A549 (cell line): ENCODE measurements at regions not wholly inside any gene's neighbourhood (a gene's known extent, or its start where the extent isn't known, plus 50 kb on each side); places are given as distances from the start of the nearest gene placed in this dataset.

Experiments used
- ATAC-seq, 2 experiments: fragments of 200-7000 bp in 1 of 2; fragments of >200 bp in 1 of 2; cut with Nextera tagmentation in 1 of 2; cut with Tn5 transposase in 1 of 2; 3 replicates each; pipeline versions ENCODE4 v1.8.0 to v1.9.1; 2018 to 2020; ENCODE audit warnings: mild to moderate bottlenecking in 1 of 2, moderate library complexity in 1 of 2
- CTCF ChIA-PET: fragments of 300-600 bp; sonication (Branson Sonifier 250); formaldehyde crosslinking; extraction: SDS; loops from one replicate; lab custom pipeline; 2021; ENCODE audit warnings: antibody characterized with exemption, inconsistent platforms; lab: Yijun Ruan, JAX
- POLR2A ChIA-PET: fragments of 350-600 bp; formaldehyde crosslinking; extraction: SDS; loops from one replicate; lab custom pipeline; 2021; ENCODE audit warnings: antibody characterized with exemption, inconsistent platforms; lab: Yijun Ruan, JAX
- DNase-seq, 2 experiments: peaks; one replicate each; pipeline versions ENCODE4 v3.0.0 to v3.0.0-alpha.2; 2011 to 2016; ENCODE audit warnings: low read depth in 1 of 2, low spot score in 1 of 2
- FAIRE-seq: peaks from 2 replicates; lab custom pipeline; 2011; peaks lifted over from hg19 to GRCh38; lab: Jason Lieb, UNC
- H3K27ac ChIP-seq, 2 experiments: fragments of >200 bp; sonication (Bioruptor Twin); formaldehyde crosslinking; 3 replicates each; pipeline ENCODE4 v1.5.1; 2016 to 2017
- H3K4me1 ChIP-seq: fragments of >200 bp; sonication (Bioruptor Twin); formaldehyde crosslinking; 3 replicates; pipeline ENCODE4 v1.6.1; 2016
- H3K4me2 ChIP-seq: fragments of >200 bp; sonication (Bioruptor Twin); formaldehyde crosslinking; 3 replicates; pipeline ENCODE4 v1.6.1; 2016
- H3K4me3 ChIP-seq: fragments of >200 bp; sonication (Bioruptor Twin); formaldehyde crosslinking; 3 replicates; pipeline ENCODE4 v1.5.1; 2016
- H3K9me3 ChIP-seq: fragments of >200 bp; sonication (Bioruptor Twin); formaldehyde crosslinking; 3 replicates; pipeline ENCODE4 v1.6.1; 2016
- CEBPB ChIP-seq, 2 experiments: fragments of >200 bp in 1 of 2; sonication (Bioruptor Twin) in 1 of 2; formaldehyde crosslinking in 1 of 2; IDR thresholded peaks; 2 replicates each; pipeline ENCODE4 v1.6.1; 2012 to 2016
- E2F6 ChIP-seq: IDR thresholded peaks from 2 replicates; pipeline ENCODE4 v1.6.1; 2012; ENCODE audit warnings: low read depth, borderline replicate concordance
- EHF ChIP-seq: fragments of 250-450 bp; sonication (Bioruptor Pico); IDR thresholded peaks from 2 replicates; pipeline ENCODE4 v1.5.0; 2020; ENCODE audit warnings: mild to moderate bottlenecking
- EHMT2 ChIP-seq: fragments of 200-600 bp; sonication (generic); IDR thresholded peaks from 2 replicates; pipeline ENCODE4 v1.6.1; 2016; ENCODE audit warnings: antibody characterized with exemption, low read depth, mild to moderate bottlenecking, moderate library complexity
- ELK1 ChIP-seq: fragments of 150-350 bp; IDR thresholded peaks from 2 replicates; pipeline ENCODE4 v1.6.1; 2014; ENCODE audit warnings: low read depth, mild to moderate bottlenecking, low read length
- FOXS1 ChIP-seq: fragments of 250-450 bp; sonication (Bioruptor Pico); IDR thresholded peaks from 2 replicates; pipeline ENCODE4 v1.5.0; 2020; ENCODE audit warnings: mild to moderate bottlenecking, moderate library complexity
- HEYL ChIP-seq: fragments of 250-450 bp; sonication (Bioruptor Pico); IDR thresholded peaks from 2 replicates; pipeline ENCODE4 v1.8.0; 2021; ENCODE audit warnings: mild to moderate bottlenecking, moderate library complexity
- HOXB13 ChIP-seq: fragments of 250-450 bp; sonication (Bioruptor Pico); IDR thresholded peaks from 2 replicates; pipeline ENCODE4 v1.5.0; 2020; ENCODE audit warnings: low read depth, mild to moderate bottlenecking, moderate library complexity
- JUN ChIP-seq, 2 experiments: fragments of >200 bp; sonication (Bioruptor Twin); formaldehyde crosslinking; IDR thresholded peaks; 2 replicates in 1 of 2; 3 replicates in 1 of 2; pipeline ENCODE4 v1.6.1; 2016 to 2017
- KDM5A ChIP-seq: fragments of 200-600 bp; sonication (generic); IDR thresholded peaks from 2 replicates; pipeline ENCODE4 v1.6.1; 2016; ENCODE audit warnings: antibody characterized with exemption, mild to moderate bottlenecking
- MAFK ChIP-seq: fragments of 450-650 bp; IDR thresholded peaks from 2 replicates; pipeline ENCODE4 v1.6.1; 2014; ENCODE audit not compliant: partially characterized antibody
- MYC ChIP-seq: IDR thresholded peaks from 2 replicates; pipeline ENCODE4 v1.6.1; 2012; ENCODE audit warnings: mild to moderate bottlenecking, inconsistent platforms, low read length, improper control_type of control experiment, borderline replicate concordance
- NFE2L2 ChIP-seq: fragments of 150-350 bp; conservative IDR thresholded peaks from 2 replicates; pipeline ENCODE4 v1.6.1; 2014; ENCODE audit warnings: low read length
- NPAS2 ChIP-seq: fragments of 250-450 bp; sonication (Bioruptor Pico); IDR thresholded peaks from 2 replicates; pipeline ENCODE4 v1.8.0; 2022; ENCODE audit warnings: mild to moderate bottlenecking, moderate library complexity, borderline replicate concordance
- PHF8 ChIP-seq: fragments of 200-600 bp; sonication (generic); IDR thresholded peaks from 2 replicates; pipeline ENCODE4 v1.6.1; 2016; ENCODE audit warnings: low read depth, mild to moderate bottlenecking, antibody characterized with exemption, moderate library complexity, borderline replicate concordance
- POLR2A ChIP-seq: IDR thresholded peaks from 2 replicates; pipeline ENCODE4 v1.6.1; 2012; ENCODE audit warnings: mild to moderate bottlenecking, low read length
- RAD21 ChIP-seq, 2 experiments: fragments of >200 bp in 1 of 2; sonication (Bioruptor Twin) in 1 of 2; formaldehyde crosslinking in 1 of 2; IDR thresholded peaks in 1 of 2; conservative IDR thresholded peaks in 1 of 2; 2 replicates in 1 of 2; 3 replicates in 1 of 2; pipeline ENCODE4 v1.6.1; 2012 to 2018; ENCODE audit warnings: inconsistent platforms in 1 of 2
- RFX5 ChIP-seq: fragments of 450-650 bp; IDR thresholded peaks from 2 replicates; pipeline ENCODE4 v1.7.1; 2014; ENCODE audit warnings: antibody characterized with exemption, mild to moderate bottlenecking, moderate library complexity
- SREBF2 ChIP-seq: fragments of 450-650 bp; IDR thresholded peaks from 2 replicates; pipeline ENCODE4 v1.6.1; 2014; ENCODE audit warnings: mild to moderate bottlenecking, moderate library complexity
- TFCP2L1 ChIP-seq: fragments of 250-450 bp; sonication (Bioruptor Pico); IDR thresholded peaks from 2 replicates; pipeline ENCODE4 v1.5.0; 2021; ENCODE audit warnings: mild to moderate bottlenecking
- TP53 ChIP-seq: fragments of 250-450 bp; sonication (Bioruptor Pico); IDR thresholded peaks from 2 replicates; pipeline ENCODE4 v1.5.0; 2021; ENCODE audit warnings: mild to moderate bottlenecking, moderate library complexity
- WGBS: methylation state at CpG from one replicate; pipeline ENCODE4 v1.1.6; 2017; ENCODE audit errors: missing lambda C conversion rate; 5-methylcytosine and 5-hydroxymethylcytosine counted together
- TF ChIP-seq, protein P1 (sequence below): fragments of 200-600 bp; sonication (generic); IDR thresholded peaks from 2 replicates; pipeline ENCODE4 v1.6.1; 2016; ENCODE audit warnings: antibody characterized with exemption, mild to moderate bottlenecking, moderate library complexity
- TF ChIP-seq, protein P2 (sequence below): fragments of 250-450 bp; sonication (Bioruptor Pico); IDR thresholded peaks from 2 replicates; pipeline ENCODE4 v1.5.0; 2020; ENCODE audit warnings: low read depth, mild to moderate bottlenecking, moderate library complexity
- TF ChIP-seq, protein P3 (sequence below): fragments of 450-650 bp; IDR thresholded peaks from 2 replicates; pipeline ENCODE4 v1.6.1; 2014; ENCODE audit warnings: antibody characterized with exemption
- TF ChIP-seq, protein P4 (sequence below): IDR thresholded peaks from 2 replicates; pipeline ENCODE4 v1.6.1; 2012
- TF ChIP-seq, protein P5 (sequence below): fragments of >200 bp; sonication (Bioruptor Twin); formaldehyde crosslinking; IDR thresholded peaks from 2 replicates; pipeline ENCODE4 v1.6.1; 2016

DNA sequence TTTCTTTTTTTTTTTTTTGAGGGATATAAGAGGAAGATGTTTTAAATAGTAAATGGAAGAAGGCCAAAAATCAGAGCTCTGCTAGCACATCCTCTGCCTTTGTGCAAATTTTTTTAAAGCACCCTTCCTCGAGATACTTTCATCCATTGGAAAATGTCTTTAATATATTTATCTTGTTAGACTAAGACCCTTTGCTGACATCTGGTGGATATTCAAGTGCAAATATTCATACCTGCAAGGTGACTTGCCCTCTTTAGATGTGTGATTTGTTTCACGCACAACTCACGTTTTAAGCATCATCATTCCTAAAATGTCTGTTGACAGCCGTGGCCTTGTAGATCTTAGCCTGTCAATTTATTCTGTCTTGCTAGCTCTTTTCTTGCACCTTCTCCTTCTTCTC, 258.5 kb downstream of the AGTPBP1 start:
- TF ChIP-seq POLR2A (no peak), RAD21 (conservative IDR thresholded peaks at IDR 0.05 in 1 of 2, IDR thresholded peaks at IDR 0.05 in 1 of 2) (0 out of 5 replicates have a peak, but pooled peaks of 1 of the 2 experiments have one; percentile 16)
- H3K4me3 ChIP-seq = no peak overlapping the region
- DNase-seq (peak in 1 of 2 experiments; percentile 32), ATAC-seq (no peak), FAIRE-seq (no peak)
- CTCF ChIA-PET = interaction anchor here (0.7 to 4.3 kb wide), 2 partner anchors 1086 to 1107 kb away, joined by 3 to 18 read pairs; no protein-coding TSS in a partner anchor
- 40% methylated on average over 4 of the region's 4 CpGs for WGBS
- H3K4me1 ChIP-seq = no peaks in the 10 kb centered on the region
- H3K9me3 ChIP-seq = no peaks in the 10 kb centered on the region
- POLR2A ChIA-PET = no interaction called here
- no peak overlapping the region for H3K27ac ChIP-seq
- no peak overlapping the region for H3K4me2 ChIP-seq

DNA sequence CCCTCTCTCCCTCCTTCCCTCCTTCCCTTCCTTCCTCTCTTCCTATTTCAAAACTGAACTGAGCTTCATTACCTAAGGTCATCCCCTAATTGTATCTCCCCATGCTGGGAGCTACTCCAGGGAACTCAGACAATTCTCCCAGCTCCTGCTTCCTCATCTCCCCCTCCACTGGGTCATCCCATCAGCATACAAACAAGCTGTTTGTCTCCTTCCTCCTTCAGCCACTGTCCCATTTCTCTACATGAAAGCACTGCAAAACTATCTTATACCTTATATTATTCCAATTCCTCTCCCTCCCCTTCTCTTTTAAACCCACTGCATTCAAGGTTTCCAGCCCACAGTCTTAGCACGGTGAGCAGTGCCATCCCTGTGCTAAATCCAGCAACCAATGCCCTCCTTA, 262.4 kb downstream of the AGTPBP1 start:
- TF ChIP-seq, protein P1, sequence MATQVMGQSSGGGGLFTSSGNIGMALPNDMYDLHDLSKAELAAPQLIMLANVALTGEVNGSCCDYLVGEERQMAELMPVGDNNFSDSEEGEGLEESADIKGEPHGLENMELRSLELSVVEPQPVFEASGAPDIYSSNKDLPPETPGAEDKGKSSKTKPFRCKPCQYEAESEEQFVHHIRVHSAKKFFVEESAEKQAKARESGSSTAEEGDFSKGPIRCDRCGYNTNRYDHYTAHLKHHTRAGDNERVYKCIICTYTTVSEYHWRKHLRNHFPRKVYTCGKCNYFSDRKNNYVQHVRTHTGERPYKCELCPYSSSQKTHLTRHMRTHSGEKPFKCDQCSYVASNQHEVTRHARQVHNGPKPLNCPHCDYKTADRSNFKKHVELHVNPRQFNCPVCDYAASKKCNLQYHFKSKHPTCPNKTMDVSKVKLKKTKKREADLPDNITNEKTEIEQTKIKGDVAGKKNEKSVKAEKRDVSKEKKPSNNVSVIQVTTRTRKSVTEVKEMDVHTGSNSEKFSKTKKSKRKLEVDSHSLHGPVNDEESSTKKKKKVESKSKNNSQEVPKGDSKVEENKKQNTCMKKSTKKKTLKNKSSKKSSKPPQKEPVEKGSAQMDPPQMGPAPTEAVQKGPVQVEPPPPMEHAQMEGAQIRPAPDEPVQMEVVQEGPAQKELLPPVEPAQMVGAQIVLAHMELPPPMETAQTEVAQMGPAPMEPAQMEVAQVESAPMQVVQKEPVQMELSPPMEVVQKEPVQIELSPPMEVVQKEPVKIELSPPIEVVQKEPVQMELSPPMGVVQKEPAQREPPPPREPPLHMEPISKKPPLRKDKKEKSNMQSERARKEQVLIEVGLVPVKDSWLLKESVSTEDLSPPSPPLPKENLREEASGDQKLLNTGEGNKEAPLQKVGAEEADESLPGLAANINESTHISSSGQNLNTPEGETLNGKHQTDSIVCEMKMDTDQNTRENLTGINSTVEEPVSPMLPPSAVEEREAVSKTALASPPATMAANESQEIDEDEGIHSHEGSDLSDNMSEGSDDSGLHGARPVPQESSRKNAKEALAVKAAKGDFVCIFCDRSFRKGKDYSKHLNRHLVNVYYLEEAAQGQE = no peak
- no peak for TF ChIP-seq MYC
- TF ChIP-seq MAFK = no peak
- TF ChIP-seq CEBPB (IDR thresholded peaks at IDR 0.05) = no peak
- TF ChIP-seq HEYL (CRISPR knock-in tag) = no peak
- no peak for TF ChIP-seq E2F6
- TF ChIP-seq PHF8 = no peak
- TF ChIP-seq POLR2A = no peak
- no peak overlapping the region for H3K4me3 ChIP-seq

DNA sequence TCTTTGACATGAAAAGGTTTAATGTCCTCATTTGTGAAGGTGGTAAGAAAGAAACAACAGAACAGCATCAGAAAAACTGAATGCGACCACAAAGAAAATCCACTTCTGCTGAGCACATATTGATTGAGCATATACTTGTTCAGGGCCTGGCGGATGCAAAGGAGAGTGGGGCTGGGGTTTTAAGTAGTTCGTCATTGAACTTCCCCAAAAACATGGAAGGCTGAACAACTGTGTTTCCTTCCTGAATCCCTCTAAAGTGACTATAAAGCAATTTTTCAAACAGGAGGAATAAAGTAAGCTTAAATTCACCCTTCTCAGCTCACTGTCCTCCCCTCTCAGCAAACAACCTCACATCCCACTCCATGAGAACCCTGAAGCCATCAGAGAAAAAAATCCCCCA, 262.9 kb downstream of the AGTPBP1 start:
- H3K27ac ChIP-seq = no peak overlapping the region
- TF ChIP-seq MAFK = no peak
- no peak for TF ChIP-seq RAD21 (conservative IDR thresholded peaks at IDR 0.05 in 1 of 2, IDR thresholded peaks at IDR 0.05 in 1 of 2)
- TF ChIP-seq, protein P2, sequence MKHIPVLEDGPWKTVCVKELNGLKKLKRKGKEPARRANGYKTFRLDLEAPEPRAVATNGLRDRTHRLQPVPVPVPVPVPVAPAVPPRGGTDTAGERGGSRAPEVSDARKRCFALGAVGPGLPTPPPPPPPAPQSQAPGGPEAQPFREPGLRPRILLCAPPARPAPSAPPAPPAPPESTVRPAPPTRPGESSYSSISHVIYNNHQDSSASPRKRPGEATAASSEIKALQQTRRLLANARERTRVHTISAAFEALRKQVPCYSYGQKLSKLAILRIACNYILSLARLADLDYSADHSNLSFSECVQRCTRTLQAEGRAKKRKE (CRISPR knock-in tag) = no peak
- TF ChIP-seq SREBF2 = no peak
- TF ChIP-seq, protein P3, sequence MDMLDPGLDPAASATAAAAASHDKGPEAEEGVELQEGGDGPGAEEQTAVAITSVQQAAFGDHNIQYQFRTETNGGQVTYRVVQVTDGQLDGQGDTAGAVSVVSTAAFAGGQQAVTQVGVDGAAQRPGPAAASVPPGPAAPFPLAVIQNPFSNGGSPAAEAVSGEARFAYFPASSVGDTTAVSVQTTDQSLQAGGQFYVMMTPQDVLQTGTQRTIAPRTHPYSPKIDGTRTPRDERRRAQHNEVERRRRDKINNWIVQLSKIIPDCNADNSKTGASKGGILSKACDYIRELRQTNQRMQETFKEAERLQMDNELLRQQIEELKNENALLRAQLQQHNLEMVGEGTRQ = no peak
- TF ChIP-seq EHMT2 = no peak
- TF ChIP-seq FOXS1 = no peak
- TF ChIP-seq, protein P4, sequence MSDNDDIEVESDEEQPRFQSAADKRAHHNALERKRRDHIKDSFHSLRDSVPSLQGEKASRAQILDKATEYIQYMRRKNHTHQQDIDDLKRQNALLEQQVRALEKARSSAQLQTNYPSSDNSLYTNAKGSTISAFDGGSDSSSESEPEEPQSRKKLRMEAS = no peak
- TF ChIP-seq NFE2L2 = no peak
- no peak for TF ChIP-seq HOXB13 (CRISPR knock-in tag)
- TF ChIP-seq MYC = no peak
- TF ChIP-seq ELK1 = no peak
- no peak for TF ChIP-seq RFX5
- no peak for TF ChIP-seq KDM5A
- no peak for TF ChIP-seq JUN (IDR thresholded peaks at IDR 0.05)
- TF ChIP-seq TP53 (CRISPR knock-in tag) = no peak
- TF ChIP-seq, protein P5, sequence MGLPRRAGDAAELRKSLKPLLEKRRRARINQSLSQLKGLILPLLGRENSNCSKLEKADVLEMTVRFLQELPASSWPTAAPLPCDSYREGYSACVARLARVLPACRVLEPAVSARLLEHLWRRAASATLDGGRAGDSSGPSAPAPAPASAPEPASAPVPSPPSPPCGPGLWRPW = no peak
- TF ChIP-seq NPAS2 (CRISPR knock-in tag) = no peak
- no peak for TF ChIP-seq EHF
- no peak for TF ChIP-seq TFCP2L1 (CRISPR knock-in tag)
- no peaks in the 10 kb centered on the region for H3K9me3 ChIP-seq
- no peak overlapping the region for H3K4me3 ChIP-seq
- no peak for FAIRE-seq
- ATAC-seq = no peak
- H3K4me2 ChIP-seq = no peak overlapping the region
- POLR2A ChIA-PET = no interaction called here
- H3K4me1 ChIP-seq = no peaks in the 10 kb centered on the region
- CTCF ChIA-PET = interaction anchor here (0.7 kb wide), 1 partner anchor 44 kb away, joined by 3 read pairs; no protein-coding TSS in a partner anchor
- no peak for DNase-seq
- WGBS = 51% methylated on average over 3 of the region's 3 CpGs

More for the DNA sequence above, 262.4 kb downstream of the AGTPBP1 start:
- no peak for DNase-seq
- no peak for ATAC-seq
- H3K4me2 ChIP-seq = no peak overlapping the region
- ChIA-PET POLR2A (no interaction called here), CTCF (interaction anchor here (0.7 kb wide), 1 partner anchor 43 kb away, joined by 3 read pairs; no protein-coding TSS in a partner anchor)
- no peak overlapping the region for H3K27ac ChIP-seq
- no peaks in the 10 kb centered on the region for H3K9me3 ChIP-seq
- WGBS = 30% methylated on average over 1 of the region's 1 CpG
- no peaks in the 10 kb centered on the region for H3K4me1 ChIP-seq
- no peak for FAIRE-seq
